Astrocyte (in vitro differentiated cells and primary cell): ENCODE measurements at regions not wholly inside any gene's neighbourhood (a gene's known extent, or its start where the extent isn't known, plus 50 kb on each side); places are given as distances from the start of the nearest gene placed in this dataset.

Experiments used
- DNase-seq: peaks from one replicate; pipeline ENCODE4 v3.0.0-alpha.2; 2010; ENCODE audit warnings: low read depth
- FAIRE-seq: peaks from 2 replicates; lab custom pipeline; 2011; peaks lifted over from hg19 to GRCh38; lab: Jason Lieb, UNC
- H2AFZ ChIP-seq: 2 replicates; pipeline ENCODE4 v1.6.0; 2012; ENCODE audit warnings: low read depth, low read length, inconsistent platforms
- H3K27ac ChIP-seq: 2 replicates; pipeline ENCODE4 v1.5.1; 2011; ENCODE audit warnings: low read depth, low read length, inconsistent platforms
- H3K27me3 ChIP-seq: 2 replicates; pipeline ENCODE4 v1.6.0; 2011; ENCODE audit warnings: low read length, inconsistent platforms; ENCODE audit not compliant: insufficient read depth
- H3K36me3 ChIP-seq: 2 replicates; pipeline ENCODE4 v1.5.1; 2011; ENCODE audit warnings: low read length, inconsistent platforms; ENCODE audit not compliant: insufficient read depth
- H3K4me1 ChIP-seq: 2 replicates; pipeline ENCODE4 v1.5.1; 2011; ENCODE audit warnings: low read length, inconsistent platforms; ENCODE audit not compliant: insufficient read depth
- H3K4me2 ChIP-seq: 2 replicates; pipeline ENCODE4 v1.6.0; 2012; ENCODE audit warnings: low read length, inconsistent platforms
- H3K4me3 ChIP-seq: 2 replicates; pipeline ENCODE4 v1.5.1; 2011; ENCODE audit warnings: low read depth, mild to moderate bottlenecking, low read length, inconsistent platforms; ENCODE audit not compliant: insufficient read depth
- H3K79me2 ChIP-seq: 2 replicates; pipeline ENCODE4 v1.6.0; 2012; ENCODE audit warnings: mild to moderate bottlenecking, low read length, inconsistent platforms; ENCODE audit not compliant: insufficient read depth
- H3K9ac ChIP-seq: 2 replicates; pipeline ENCODE4 v1.6.0; 2012; ENCODE audit warnings: mild to moderate bottlenecking, low read length, inconsistent platforms
- H3K9me3 ChIP-seq: 2 replicates; pipeline ENCODE4 v1.5.1; 2012; ENCODE audit warnings: low read depth, mild to moderate bottlenecking, low read length, inconsistent platforms; ENCODE audit not compliant: insufficient read depth
- H4K20me1 ChIP-seq: 2 replicates; pipeline ENCODE4 v1.6.0; 2012; ENCODE audit warnings: low read length, inconsistent platforms; ENCODE audit not compliant: insufficient read depth
- H3K27ac Mint-ChIP-seq: one replicate; pipeline ENCODE4 v1.8.0; 2021; ENCODE audit warnings: mild to moderate bottlenecking, mixed read lengths; ENCODE audit not compliant: unreplicated experiment
- H3K27me3 Mint-ChIP-seq: one replicate; pipeline ENCODE4 v1.8.0; 2021; ENCODE audit warnings: low read depth, mixed read lengths; ENCODE audit not compliant: unreplicated experiment
- H3K36me3 Mint-ChIP-seq: one replicate; pipeline ENCODE4 v1.8.0; 2021; ENCODE audit warnings: low read depth, mixed read lengths; ENCODE audit not compliant: unreplicated experiment
- H3K4me1 Mint-ChIP-seq: one replicate; pipeline ENCODE4 v1.8.0; 2021; ENCODE audit warnings: low read depth, mixed read lengths; ENCODE audit not compliant: unreplicated experiment
- H3K4me3 Mint-ChIP-seq: one replicate; pipeline ENCODE4 v1.8.0; 2021; ENCODE audit warnings: mild to moderate bottlenecking, moderate library complexity, mixed read lengths; ENCODE audit not compliant: unreplicated experiment
- H3K9me3 Mint-ChIP-seq: one replicate; pipeline ENCODE4 v1.8.0; 2021; ENCODE audit warnings: mild to moderate bottlenecking, mixed read lengths; ENCODE audit not compliant: unreplicated experiment
- EZH2 ChIP-seq: IDR thresholded peaks from 2 replicates; pipeline ENCODE4 v1.6.1; 2012; ENCODE audit warnings: mild to moderate bottlenecking, low read length, inconsistent platforms; ENCODE audit not compliant: insufficient read depth
- TF ChIP-seq, protein P1 (sequence below): IDR thresholded peaks from 2 replicates; pipeline ENCODE4 v1.5.1; 2011; ENCODE audit warnings: low read depth, mild to moderate bottlenecking, inconsistent platforms, low read length, moderate library complexity; ENCODE audit not compliant: insufficient read depth

DNA sequence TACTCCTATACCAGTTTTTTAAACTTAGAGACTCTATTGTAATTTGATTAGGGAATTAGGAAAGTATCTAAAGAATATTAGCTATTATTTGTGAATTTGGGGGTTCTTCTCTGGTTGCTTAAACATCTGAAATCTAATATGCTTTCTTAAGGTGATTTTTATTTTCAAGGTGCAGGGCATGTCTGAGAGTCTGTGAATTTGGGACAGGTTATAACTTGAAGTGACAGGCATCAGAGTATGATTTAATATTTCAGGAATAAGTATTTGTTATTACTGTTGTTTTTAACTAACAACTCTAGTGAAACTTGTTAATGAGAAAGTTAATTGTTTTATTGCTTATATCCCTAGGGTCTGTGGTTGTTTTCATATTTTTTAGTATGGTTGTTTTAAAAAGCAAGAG, 321.6 kb upstream of the EPHA3 start:
- Histone ChIP-seq H3K4me2 (no peak overlapping the region), H3K36me3 (no peaks in the 10 kb centered on the region), H3K79me2 (no peaks in the 10 kb centered on the region), H3K27ac (no peak overlapping the region), H3K4me3 (no peak overlapping the region), H3K27me3 (no peaks in the 10 kb centered on the region), H4K20me1 (no peaks in the 10 kb centered on the region), H3K9me3 (no peaks in the 10 kb centered on the region), H3K9ac (no peak overlapping the region), H2AFZ (no peak overlapping the region), H3K4me1 (no peaks in the 10 kb centered on the region)
- no peaks in the 10 kb centered on the region for H3K36me3 Mint-ChIP-seq
- no peak overlapping the region for H3K27ac Mint-ChIP-seq
- DNase-seq = no peak
- H3K4me1 Mint-ChIP-seq = no peaks in the 10 kb centered on the region
- no peaks in the 10 kb centered on the region for H3K27me3 Mint-ChIP-seq
- H3K9me3 Mint-ChIP-seq = peaks cover 8% of the 10 kb centered on the region
- H3K4me3 Mint-ChIP-seq = no peak overlapping the region
- FAIRE-seq = no peak
- TF ChIP-seq EZH2 = no peak
- TF ChIP-seq, protein P1, sequence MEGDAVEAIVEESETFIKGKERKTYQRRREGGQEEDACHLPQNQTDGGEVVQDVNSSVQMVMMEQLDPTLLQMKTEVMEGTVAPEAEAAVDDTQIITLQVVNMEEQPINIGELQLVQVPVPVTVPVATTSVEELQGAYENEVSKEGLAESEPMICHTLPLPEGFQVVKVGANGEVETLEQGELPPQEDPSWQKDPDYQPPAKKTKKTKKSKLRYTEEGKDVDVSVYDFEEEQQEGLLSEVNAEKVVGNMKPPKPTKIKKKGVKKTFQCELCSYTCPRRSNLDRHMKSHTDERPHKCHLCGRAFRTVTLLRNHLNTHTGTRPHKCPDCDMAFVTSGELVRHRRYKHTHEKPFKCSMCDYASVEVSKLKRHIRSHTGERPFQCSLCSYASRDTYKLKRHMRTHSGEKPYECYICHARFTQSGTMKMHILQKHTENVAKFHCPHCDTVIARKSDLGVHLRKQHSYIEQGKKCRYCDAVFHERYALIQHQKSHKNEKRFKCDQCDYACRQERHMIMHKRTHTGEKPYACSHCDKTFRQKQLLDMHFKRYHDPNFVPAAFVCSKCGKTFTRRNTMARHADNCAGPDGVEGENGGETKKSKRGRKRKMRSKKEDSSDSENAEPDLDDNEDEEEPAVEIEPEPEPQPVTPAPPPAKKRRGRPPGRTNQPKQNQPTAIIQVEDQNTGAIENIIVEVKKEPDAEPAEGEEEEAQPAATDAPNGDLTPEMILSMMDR = no peak

DNA sequence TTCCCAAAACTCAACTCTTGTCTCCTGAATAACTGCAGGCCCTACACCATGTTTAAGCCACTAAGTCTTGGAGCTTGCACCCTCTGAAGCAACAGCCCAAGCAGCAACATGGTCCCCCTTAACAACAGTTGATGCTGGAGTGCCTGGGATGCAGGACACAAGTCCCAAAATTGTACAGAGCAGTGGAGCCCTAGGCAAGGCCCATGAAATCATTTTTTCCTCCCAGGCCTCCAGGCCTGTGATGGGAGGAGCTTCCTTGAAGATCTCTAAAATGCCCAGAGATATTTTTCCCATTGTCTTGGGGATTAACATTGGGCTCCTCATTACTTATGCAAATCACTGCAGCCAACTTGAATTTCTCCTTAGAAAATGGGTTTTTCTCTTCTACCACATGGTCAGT, 311.9 kb upstream of the EPHA3 start:
- H3K4me1 Mint-ChIP-seq = no peaks in the 10 kb centered on the region
- no peaks in the 10 kb centered on the region for H4K20me1 ChIP-seq
- no peak for FAIRE-seq

DNA sequence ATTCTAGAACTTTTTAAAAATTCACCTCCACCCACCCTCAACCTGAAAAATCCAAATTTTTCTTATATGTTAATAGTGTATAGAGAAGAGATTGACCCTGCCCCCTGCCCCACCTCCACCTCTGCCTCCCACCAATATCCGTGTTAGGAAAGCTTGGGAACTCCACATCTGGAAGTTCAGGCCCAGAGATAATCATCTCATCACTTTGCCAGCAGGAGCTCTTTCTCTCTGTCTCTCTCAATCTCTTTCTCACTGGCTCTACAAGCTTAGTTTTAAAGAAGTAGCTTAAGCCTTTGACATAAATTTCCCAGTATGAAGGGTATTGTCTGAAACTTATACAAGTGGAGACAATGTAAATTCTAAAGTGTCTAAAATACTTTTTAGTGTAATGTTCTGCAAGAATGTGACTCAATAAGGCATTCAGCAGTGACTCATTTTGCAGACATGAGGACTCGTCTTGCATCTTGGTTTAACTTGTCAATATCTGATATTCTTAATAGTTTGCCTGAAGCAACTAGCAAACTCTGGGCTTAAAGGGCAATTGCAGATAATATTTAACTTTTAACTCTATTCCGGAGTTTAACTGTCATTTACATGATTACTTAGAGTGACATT, 299.8 kb upstream of the EPHA3 start:
- Mint-ChIP-seq H3K27me3 (no peaks in the 10 kb centered on the region), H3K36me3 (no peaks in the 10 kb centered on the region), H3K27ac (peak overlapping the region; percentile 98), H3K9me3 (no peaks in the 10 kb centered on the region), H3K4me1 (peaks cover 36% of the 10 kb centered on the region), H3K4me3 (peak overlapping the region; percentile 57)
- TF ChIP-seq EZH2 = no peak
- TF ChIP-seq, protein P1 = no peak
- no peaks in the 10 kb centered on the region for H3K36me3 ChIP-seq
- no peak overlapping the region for H2AFZ ChIP-seq
- FAIRE-seq = peak; percentile 89
- H3K27me3 ChIP-seq = no peaks in the 10 kb centered on the region
- no peak overlapping the region for H3K9ac ChIP-seq
- no peak overlapping the region for H3K4me3 ChIP-seq
- peak overlapping the region; percentile 34 for H3K27ac ChIP-seq
- no peaks in the 10 kb centered on the region for H4K20me1 ChIP-seq
- no peaks in the 10 kb centered on the region for H3K79me2 ChIP-seq
- H3K9me3 ChIP-seq = no peaks in the 10 kb centered on the region
- peaks cover 12% of the 10 kb centered on the region for H3K4me1 ChIP-seq
- peak; percentile 78 for DNase-seq
- peak overlapping the region; percentile 63 for H3K4me2 ChIP-seq

More for the DNA sequence above, 311.9 kb upstream of the EPHA3 start:
- H3K27ac Mint-ChIP-seq = no peak overlapping the region
- no peaks in the 10 kb centered on the region for H3K36me3 Mint-ChIP-seq
- Histone ChIP-seq H3K4me3 (no peak overlapping the region), H3K27ac (no peak overlapping the region), H3K9me3 (peaks cover 8% of the 10 kb centered on the region), H3K4me2 (no peak overlapping the region), H3K36me3 (no peaks in the 10 kb centered on the region), H3K79me2 (no peaks in the 10 kb centered on the region), H2AFZ (no peak overlapping the region), H3K27me3 (no peaks in the 10 kb centered on the region), H3K4me1 (no peaks in the 10 kb centered on the region), H3K9ac (no peak overlapping the region)
- no peak overlapping the region for H3K4me3 Mint-ChIP-seq
- DNase-seq = no peak
- peaks cover 19% of the 10 kb centered on the region for H3K9me3 Mint-ChIP-seq
- no peaks in the 10 kb centered on the region for H3K27me3 Mint-ChIP-seq
- no peak for TF ChIP-seq EZH2
- TF ChIP-seq, protein P1 = no peak
